ENCODE measurements at regions not wholly inside any gene's neighbourhood (a gene's known extent, or its start where the extent isn't known, plus 50 kb on each side); places are given as distances from the start of the nearest gene placed in this dataset.

DNA sequence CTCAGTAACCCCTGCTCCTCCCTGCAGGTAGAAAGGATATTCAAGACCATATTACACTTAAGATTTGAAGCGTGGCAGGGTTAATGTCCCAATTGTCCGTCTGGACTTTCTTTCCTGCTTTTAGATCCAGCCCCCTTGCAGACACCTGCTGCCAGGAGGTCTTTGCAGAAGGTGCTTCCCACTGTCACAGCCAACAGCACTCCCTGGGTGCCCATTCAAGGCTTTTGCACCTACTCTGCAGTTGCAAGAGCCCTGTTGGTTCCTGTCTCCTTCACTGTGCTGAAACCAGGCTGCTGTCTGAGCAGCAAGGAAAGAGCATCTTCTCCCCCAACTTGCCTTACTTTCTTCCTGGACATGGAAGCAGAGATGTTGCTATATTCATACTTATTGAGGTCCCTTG, 1043.0 kb upstream of the POU3F3 start (continued):
- TF ChIP-seq CTCF (IDR thresholded peaks at IDR 0.05 in 2 of 3, conservative IDR thresholded peaks at IDR 0.05 in 1 of 3; ENCODE audit: borderline replicate concordance in 1 of 3, insufficient read depth in 1 of 3, low read depth in 2 of 3, low read length in 2 of 3) (no peak), SIN3A (IDR thresholded peaks at IDR 0.05; ENCODE audit: low read depth) (no peak)

- Histone ChIP-seq H3K27ac (ENCODE audit: low read depth, low read length) (no peak overlapping the region), H3K4me1 (ENCODE audit: control insufficient read depth in 1 of 2, insufficient read depth in 2 of 2, low read length in 2 of 2) (no peaks in the 10 kb centered on the region), H3K9ac (ENCODE audit: low read length) (no peak overlapping the region), H3K79me2 (ENCODE audit: insufficient read depth, low read length) (no peaks in the 10 kb centered on the region), H4K20me1 (ENCODE audit: insufficient read depth) (no peaks in the 10 kb centered on the region), H2AFZ (ENCODE audit: low read depth, low read length, poor library complexity, severe bottlenecking) (no peak overlapping the region), H3K36me3 (ENCODE audit: control insufficient read depth in 1 of 2, insufficient read depth in 2 of 2, low read length in 2 of 2) (no peaks in the 10 kb centered on the region), H3K9me3 (ENCODE audit: control insufficient read depth in 1 of 2, insufficient read depth in 1 of 2, low read depth in 1 of 2, low read length in 2 of 2) (peaks cover 7 to 17% of the 10 kb centered on the region in 2 experiments; a peak in 2 of 4 replicates), H3K4me2 (ENCODE audit: low read length) (no peak overlapping the region), H3K4me3 (replicated peaks in 1 of 2; ENCODE audit: low read depth in 1 of 2, low read length in 2 of 2) (no peak overlapping the region), H3K9me2 (ENCODE audit: insufficient read depth) (no peaks in the 10 kb centered on the region), H3K27me3 (ENCODE audit: insufficient read depth, low read length) (no peaks in the 10 kb centered on the region)
- CTCF ChIA-PET: no interaction called here
- TF ChIP-seq EGR1 (IDR thresholded peaks at IDR 0.05; ENCODE audit: low read depth) (no peak), ZFX (IDR thresholded peaks at IDR 0.05) (no peak), TCF7L2 (IDR thresholded peaks at IDR 0.05; ENCODE audit: borderline replicate concordance, extremely low read depth, insufficient read depth, insufficient read length) (no peak), SP1 (IDR thresholded peaks at IDR 0.05; ENCODE audit: low read depth) (no peak), SIN3A (IDR thresholded peaks at IDR 0.05; ENCODE audit: low read depth) (no peak), ELF1 (IDR thresholded peaks at IDR 0.05; ENCODE audit: borderline replicate concordance, low read depth) (no peak), CTCF (IDR thresholded peaks at IDR 0.05 in 2 of 3, conservative IDR thresholded peaks at IDR 0.05 in 1 of 3; ENCODE audit: borderline replicate concordance in 1 of 3, insufficient read depth in 1 of 3, low read depth in 2 of 3, low read length in 2 of 3) (no peak), CBX3 (IDR thresholded peaks at IDR 0.05; ENCODE audit: low read depth) (no peak), SRF (IDR thresholded peaks at IDR 0.05; ENCODE audit: low read depth) (no peak), POLR2A (IDR thresholded peaks at IDR 0.05; ENCODE audit: borderline replicate concordance, extremely low read depth, insufficient read depth, insufficient read length) (no peak)
- TF ChIP-seq, protein P1, sequence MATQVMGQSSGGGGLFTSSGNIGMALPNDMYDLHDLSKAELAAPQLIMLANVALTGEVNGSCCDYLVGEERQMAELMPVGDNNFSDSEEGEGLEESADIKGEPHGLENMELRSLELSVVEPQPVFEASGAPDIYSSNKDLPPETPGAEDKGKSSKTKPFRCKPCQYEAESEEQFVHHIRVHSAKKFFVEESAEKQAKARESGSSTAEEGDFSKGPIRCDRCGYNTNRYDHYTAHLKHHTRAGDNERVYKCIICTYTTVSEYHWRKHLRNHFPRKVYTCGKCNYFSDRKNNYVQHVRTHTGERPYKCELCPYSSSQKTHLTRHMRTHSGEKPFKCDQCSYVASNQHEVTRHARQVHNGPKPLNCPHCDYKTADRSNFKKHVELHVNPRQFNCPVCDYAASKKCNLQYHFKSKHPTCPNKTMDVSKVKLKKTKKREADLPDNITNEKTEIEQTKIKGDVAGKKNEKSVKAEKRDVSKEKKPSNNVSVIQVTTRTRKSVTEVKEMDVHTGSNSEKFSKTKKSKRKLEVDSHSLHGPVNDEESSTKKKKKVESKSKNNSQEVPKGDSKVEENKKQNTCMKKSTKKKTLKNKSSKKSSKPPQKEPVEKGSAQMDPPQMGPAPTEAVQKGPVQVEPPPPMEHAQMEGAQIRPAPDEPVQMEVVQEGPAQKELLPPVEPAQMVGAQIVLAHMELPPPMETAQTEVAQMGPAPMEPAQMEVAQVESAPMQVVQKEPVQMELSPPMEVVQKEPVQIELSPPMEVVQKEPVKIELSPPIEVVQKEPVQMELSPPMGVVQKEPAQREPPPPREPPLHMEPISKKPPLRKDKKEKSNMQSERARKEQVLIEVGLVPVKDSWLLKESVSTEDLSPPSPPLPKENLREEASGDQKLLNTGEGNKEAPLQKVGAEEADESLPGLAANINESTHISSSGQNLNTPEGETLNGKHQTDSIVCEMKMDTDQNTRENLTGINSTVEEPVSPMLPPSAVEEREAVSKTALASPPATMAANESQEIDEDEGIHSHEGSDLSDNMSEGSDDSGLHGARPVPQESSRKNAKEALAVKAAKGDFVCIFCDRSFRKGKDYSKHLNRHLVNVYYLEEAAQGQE (IDR thresholded peaks at IDR 0.05; ENCODE audit: low read depth): no peak
- ATAC-seq: no peak
- BruUV-seq (replicated peaks): no TSS peak
- POLR2A ChIA-PET: no interaction called here
- RAD21 ChIA-PET (ENCODE audit: low non-redundant PET in 1 of 2, low total read pairs in 2 of 2, uncharacterized antibody in 2 of 2, unreplicated experiment in 2 of 2): no interaction called here
- intact Hi-C loops (cut with micrococcal nuclease): no loop called here
- no peak for DNase-seq (ENCODE audit: low read depth, low spot score)
These were observed 1039.9 kb upstream of the POU3F3 start for GRCh38 chr2:103814016-103814415.
